ENCODE measurements at regions not wholly inside any gene's neighbourhood (a gene's known extent, or its start where the extent isn't known, plus 50 kb on each side); places are given as distances from the start of the nearest gene placed in this dataset.

DNA sequence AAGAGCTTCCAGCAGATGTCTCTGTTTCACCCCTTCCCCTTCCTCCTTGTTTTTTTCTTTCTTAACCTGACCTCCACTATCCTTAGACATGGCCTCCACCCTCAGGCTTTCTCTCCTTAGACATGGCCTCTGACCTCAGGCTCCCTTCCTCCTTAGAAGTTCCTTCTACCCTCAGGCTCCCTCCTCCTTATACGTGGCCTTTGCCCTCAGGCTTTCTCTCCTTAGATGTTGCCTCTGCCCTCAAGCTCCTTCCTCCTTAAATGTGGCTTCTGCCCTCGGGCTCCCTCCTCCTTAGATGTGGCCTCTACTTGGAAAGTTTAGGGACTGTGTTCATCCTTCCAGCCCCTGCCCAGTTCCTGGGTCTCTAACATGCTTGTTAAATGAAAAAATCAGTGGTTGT is 180.4 kb upstream of the S1PR3 start:
- Histone ChIP-seq H3K79me2 (ENCODE audit: insufficient read depth, low read length) (no peaks in the 10 kb centered on the region), H3K27ac (ENCODE audit: low read depth, low read length) (no peak overlapping the region), H4K20me1 (ENCODE audit: low read depth, low read length) (no peaks in the 10 kb centered on the region), H3K9ac (ENCODE audit: low read length) (no peak overlapping the region), H3K36me3 (ENCODE audit: low read length) (no peaks in the 10 kb centered on the region), H3K4me2 (ENCODE audit: low read depth, low read length, poor library complexity, severe bottlenecking) (no peak overlapping the region), H2AFZ (ENCODE audit: low read depth, low read length, severe bottlenecking) (no peak overlapping the region), H3F3A (ENCODE audit: insufficient read depth) (no peaks in the 10 kb centered on the region), H3K27me3 (ENCODE audit: low read length) (no peaks in the 10 kb centered on the region), H3K9me3 (ENCODE audit: insufficient read depth, low read length) (no peaks in the 10 kb centered on the region), H3K4me3 (ENCODE audit: insufficient read depth, low read length, poor library complexity, severe bottlenecking) (no peak overlapping the region), H3K9me2 (replicated peaks; ENCODE audit: insufficient read depth, low read length) (no peaks in the 10 kb centered on the region)
- TF ChIP-seq EZH2phosphoT487 (conservative IDR thresholded peaks at IDR 0.05; ENCODE audit: low read length) = no peak
- TF ChIP-seq, protein P1, sequence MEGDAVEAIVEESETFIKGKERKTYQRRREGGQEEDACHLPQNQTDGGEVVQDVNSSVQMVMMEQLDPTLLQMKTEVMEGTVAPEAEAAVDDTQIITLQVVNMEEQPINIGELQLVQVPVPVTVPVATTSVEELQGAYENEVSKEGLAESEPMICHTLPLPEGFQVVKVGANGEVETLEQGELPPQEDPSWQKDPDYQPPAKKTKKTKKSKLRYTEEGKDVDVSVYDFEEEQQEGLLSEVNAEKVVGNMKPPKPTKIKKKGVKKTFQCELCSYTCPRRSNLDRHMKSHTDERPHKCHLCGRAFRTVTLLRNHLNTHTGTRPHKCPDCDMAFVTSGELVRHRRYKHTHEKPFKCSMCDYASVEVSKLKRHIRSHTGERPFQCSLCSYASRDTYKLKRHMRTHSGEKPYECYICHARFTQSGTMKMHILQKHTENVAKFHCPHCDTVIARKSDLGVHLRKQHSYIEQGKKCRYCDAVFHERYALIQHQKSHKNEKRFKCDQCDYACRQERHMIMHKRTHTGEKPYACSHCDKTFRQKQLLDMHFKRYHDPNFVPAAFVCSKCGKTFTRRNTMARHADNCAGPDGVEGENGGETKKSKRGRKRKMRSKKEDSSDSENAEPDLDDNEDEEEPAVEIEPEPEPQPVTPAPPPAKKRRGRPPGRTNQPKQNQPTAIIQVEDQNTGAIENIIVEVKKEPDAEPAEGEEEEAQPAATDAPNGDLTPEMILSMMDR (IDR thresholded peaks at IDR 0.05; ENCODE audit: insufficient read depth, low read length, poor library complexity, severe bottlenecking) = no peak

DNA sequence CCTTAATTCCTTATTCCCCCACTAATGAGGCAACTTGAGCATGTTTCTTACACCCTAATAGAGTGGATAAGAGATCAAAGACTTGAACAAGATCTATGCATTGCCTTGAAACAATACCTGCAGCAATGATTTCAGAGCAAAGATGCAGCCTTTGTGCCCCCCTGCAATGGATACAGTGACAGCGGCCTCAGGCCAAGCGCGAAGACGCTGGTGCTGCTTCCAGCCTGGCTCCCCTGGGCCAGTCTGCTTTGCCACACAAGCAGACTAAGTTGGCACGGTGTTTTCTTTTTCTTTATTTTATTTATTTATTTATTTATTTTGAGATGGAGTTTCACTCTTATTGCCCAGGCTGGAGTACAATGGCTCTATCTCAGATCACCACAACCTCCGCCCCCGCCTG is 179.8 kb upstream of the S1PR3 start:
- H3K9me3 ChIP-seq (ENCODE audit: insufficient read depth, low read length) = no peaks in the 10 kb centered on the region
- TF ChIP-seq, protein P1 (IDR thresholded peaks at IDR 0.05; ENCODE audit: insufficient read depth, low read length, poor library complexity, severe bottlenecking) = no peak
- no peak for TF ChIP-seq EZH2phosphoT487 (conservative IDR thresholded peaks at IDR 0.05; ENCODE audit: low read length)
- no peak overlapping the region for H3K4me3 ChIP-seq (ENCODE audit: insufficient read depth, low read length, poor library complexity, severe bottlenecking)
- no peak overlapping the region for H2AFZ ChIP-seq (ENCODE audit: low read depth, low read length, severe bottlenecking)
- H3K27me3 ChIP-seq (ENCODE audit: low read length) = no peaks in the 10 kb centered on the region
- no peaks in the 10 kb centered on the region for H3K36me3 ChIP-seq (ENCODE audit: low read length)
- no peak overlapping the region for H3K4me2 ChIP-seq (ENCODE audit: low read depth, low read length, poor library complexity, severe bottlenecking)
- no peaks in the 10 kb centered on the region for H4K20me1 ChIP-seq (ENCODE audit: low read depth, low read length)
- H3K27ac ChIP-seq (ENCODE audit: low read depth, low read length) = no peak overlapping the region
- H3K9ac ChIP-seq (ENCODE audit: low read length) = no peak overlapping the region
- H3K9me2 ChIP-seq (replicated peaks; ENCODE audit: insufficient read depth, low read length) = no peaks in the 10 kb centered on the region
- no peaks in the 10 kb centered on the region for H3K79me2 ChIP-seq (ENCODE audit: insufficient read depth, low read length)
- H3F3A ChIP-seq (ENCODE audit: insufficient read depth) = no peaks in the 10 kb centered on the region

- Histone ChIP-seq H3K9me3 (ENCODE audit: insufficient read depth, low read length) (no peaks in the 10 kb centered on the region), H2AFZ (ENCODE audit: low read depth, low read length, severe bottlenecking) (no peak overlapping the region), H3K9ac (ENCODE audit: low read length) (no peak overlapping the region), H3K36me3 (ENCODE audit: low read length) (no peaks in the 10 kb centered on the region), H3F3A (ENCODE audit: insufficient read depth) (no peaks in the 10 kb centered on the region), H3K27ac (ENCODE audit: low read depth, low read length) (no peak overlapping the region), H3K27me3 (ENCODE audit: low read length) (no peaks in the 10 kb centered on the region), H3K79me2 (ENCODE audit: insufficient read depth, low read length) (no peaks in the 10 kb centered on the region), H3K4me2 (ENCODE audit: low read depth, low read length, poor library complexity, severe bottlenecking) (no peak overlapping the region), H3K9me2 (replicated peaks; ENCODE audit: insufficient read depth, low read length) (no peaks in the 10 kb centered on the region), H3K4me3 (ENCODE audit: insufficient read depth, low read length, poor library complexity, severe bottlenecking) (no peak overlapping the region), H4K20me1 (ENCODE audit: low read depth, low read length) (no peaks in the 10 kb centered on the region)
- no peak for TF ChIP-seq EZH2phosphoT487 (conservative IDR thresholded peaks at IDR 0.05; ENCODE audit: low read length)
- TF ChIP-seq, protein P1 (IDR thresholded peaks at IDR 0.05; ENCODE audit: insufficient read depth, low read length, poor library complexity, severe bottlenecking) = no peak
Measured at GRCh38 chr9:88812938-88813637, 178.2 kb upstream of the S1PR3 start.

All from SU-DHL-6 (cell line).